HuH-7 (cell line): ENCODE measurements at regions not wholly inside any gene's neighbourhood (a gene's known extent, or its start where the extent isn't known, plus 50 kb on each side); places are given as distances from the start of the nearest gene placed in this dataset.

Source experiments
- DNase-seq: peaks from one replicate; pipeline ENCODE4 v3.0.0; 2011; ENCODE audit warnings: low spot score

- no peak for DNase-seq
Measured at GRCh38 chr3:150216866-150217600, 191.1 kb upstream of the TSC22D2 start.

- no peak for DNase-seq
Measured at GRCh38 chr3:150216041-150216811, 191.9 kb upstream of the TSC22D2 start.

GRCh38 chr3:150215616-150216015, 192.5 kb upstream of the TSC22D2 start:
- DNase-seq = no peak

- DNase-seq = no peak
Measured at GRCh38 chr3:150213577-150213976, 194.5 kb upstream of the TSC22D2 start.

GRCh38 chr3:150210461-150211110, 197.5 kb upstream of the TSC22D2 start:
- no peak for DNase-seq

GRCh38 chr3:150203273-150203672, 204.8 kb upstream of the TSC22D2 start:
- DNase-seq = no peak

GRCh38 chr3:150202711-150203110, 205.4 kb upstream of the TSC22D2 start:
- DNase-seq = no peak

- no peak for DNase-seq
Measured at GRCh38 chr3:150194957-150195356, 213.1 kb upstream of the TSC22D2 start.

- DNase-seq = no peak
Measured at GRCh38 chr3:150194513-150194912, 213.6 kb upstream of the TSC22D2 start.

GRCh38 chr3:150184426-150185071, 213.9 kb upstream of the PFN2 start:
- DNase-seq = no peak

- DNase-seq = peak; percentile 20
Measured at GRCh38 chr3:150183678-150184425, 213.2 kb upstream of the PFN2 start.

- no peak for DNase-seq
Measured at GRCh38 chr3:150180334-150180733, 209.6 kb upstream of the PFN2 start.

GRCh38 chr3:150179330-150179729, 208.6 kb upstream of the PFN2 start:
- no peak for DNase-seq

- no peak for DNase-seq
Measured at GRCh38 chr3:150177673-150178381, 207.1 kb upstream of the PFN2 start.

GRCh38 chr3:150174179-150174578, 203.5 kb upstream of the PFN2 start:
- DNase-seq = no peak

GRCh38 chr3:150172356-150172755, 201.7 kb upstream of the PFN2 start:
- DNase-seq = no peak

GRCh38 chr3:150170852-150171520, 200.3 kb upstream of the PFN2 start:
- no peak for DNase-seq

GRCh38 chr3:150169330-150169940, 198.7 kb upstream of the PFN2 start:
- DNase-seq = no peak

GRCh38 chr3:150168698-150169097, 198.0 kb upstream of the PFN2 start:
- DNase-seq = no peak
